H1 (cell line): ENCODE measurements at regions not wholly inside any gene's neighbourhood (a gene's known extent, or its start where the extent isn't known, plus 50 kb on each side); places are given as distances from the start of the nearest gene placed in this dataset.

Experiments used
- CTCF ChIA-PET: fragments of 300-600 bp; sonication (Branson Sonifier 250); formaldehyde crosslinking; loops from one replicate; lab custom pipeline; 2021; ENCODE audit not compliant: partially characterized antibody; lab: Charles Lee
- POLR2A ChIA-PET: fragments of 300-600 bp; sonication (Branson Sonifier 250); formaldehyde crosslinking; loops from one replicate; lab custom pipeline; 2021; ENCODE audit warnings: inconsistent platforms; ENCODE audit not compliant: partially characterized antibody; lab: Charles Lee
- DNase-seq, 2 experiments: peaks; one replicate each; pipeline versions ENCODE4 v3.0.0 to v3.0.0-alpha.2; 2010 to 2022; ENCODE audit warnings: low spot score in 2 of 2, low read depth in 1 of 2, mixed read lengths in 1 of 2
- FAIRE-seq: peaks from 2 replicates; lab custom pipeline; 2011; peaks lifted over from hg19 to GRCh38; lab: Jason Lieb, UNC
- H2AFZ ChIP-seq: 2 replicates; pipeline ENCODE4 v1.8.1; 2012; ENCODE audit warnings: low read length, inconsistent platforms
- H2AK5ac ChIP-seq: 2 replicates; pipeline ENCODE4 v1.6.1; 2013; ENCODE audit warnings: low read depth, low read length
- H2BK120ac ChIP-seq: replicated peaks from 2 replicates; pipeline ENCODE3; 2013; ENCODE audit warnings: low read depth, low read length, inconsistent platforms
- H2BK12ac ChIP-seq: 2 replicates; pipeline ENCODE4 v1.6.1; 2013; ENCODE audit warnings: low read depth, low read length
- H2BK15ac ChIP-seq: 2 replicates; pipeline ENCODE4 v1.6.1; 2013; ENCODE audit warnings: low read length
- H2BK20ac ChIP-seq: 2 replicates; pipeline ENCODE4 v1.6.1; 2013; ENCODE audit warnings: low read length
- H2BK5ac ChIP-seq: 2 replicates; pipeline ENCODE4 v1.6.1; 2013; ENCODE audit warnings: low read depth, low read length
- H3K14ac ChIP-seq: 2 replicates; pipeline ENCODE4 v1.6.1; 2013; ENCODE audit warnings: inconsistent platforms; ENCODE audit not compliant: insufficient read length
- H3K18ac ChIP-seq: 2 replicates; pipeline ENCODE4 v1.6.1; 2013; ENCODE audit warnings: low read length; ENCODE audit errors: extremely low read depth
- H3K23ac ChIP-seq: 2 replicates; pipeline ENCODE4 v1.6.1; 2013; ENCODE audit warnings: inconsistent platforms; ENCODE audit not compliant: insufficient read length
- H3K23me2 ChIP-seq: 2 replicates; pipeline ENCODE4 v1.6.1; 2013; ENCODE audit warnings: low read depth, low read length
- H3K27ac ChIP-seq: 2 replicates; pipeline ENCODE4 v1.6.1; 2011; ENCODE audit warnings: low read depth, low read length, inconsistent platforms
- H3K27me3 ChIP-seq, 4 experiments: replicated peaks in 1 of 4; 1 replicate in 1 of 4; 2 replicates in 3 of 4; pipeline versions ENCODE4 v1.6.1 to v1.8.1; 2011 to 2013; ENCODE audit warnings: low read length in 3 of 4, mild to moderate bottlenecking in 3 of 4, inconsistent platforms in 2 of 4, mixed read lengths in 2 of 4, moderate library complexity in 1 of 4; ENCODE audit not compliant: control insufficient read depth in 3 of 4, insufficient read depth in 3 of 4; ENCODE audit errors: extremely low read depth in 1 of 4
- H3K36me3 ChIP-seq, 4 experiments: 2 replicates each; pipeline versions ENCODE4 v1.6.1 to v1.8.1; 2011 to 2013; ENCODE audit warnings: mild to moderate bottlenecking in 4 of 4, low read length in 3 of 4, moderate library complexity in 2 of 4, control low read depth in 1 of 4, inconsistent platforms in 1 of 4; ENCODE audit not compliant: insufficient read depth in 4 of 4, control insufficient read depth in 2 of 4
- H3K4ac ChIP-seq: replicated peaks from 2 replicates; pipeline ENCODE3; 2013; ENCODE audit warnings: low read length, low read depth, mixed read lengths, inconsistent platforms; ENCODE audit not compliant: insufficient read length
- H3K4me1 ChIP-seq, 4 experiments: replicated peaks in 1 of 4; 1 replicate in 1 of 4; 2 replicates in 3 of 4; pipeline versions ENCODE4 v1.6.1 to v1.8.1; 2011 to 2013; ENCODE audit warnings: low read length in 3 of 4, inconsistent platforms in 2 of 4, mixed read lengths in 1 of 4; ENCODE audit not compliant: insufficient read depth in 4 of 4, control insufficient read depth in 3 of 4
- H3K4me2 ChIP-seq, 2 experiments: 2 replicates each; pipeline versions ENCODE4 v1.6.1 to v1.8.1; 2011 to 2013; ENCODE audit warnings: low read depth in 2 of 2, low read length in 2 of 2, control low read depth in 1 of 2, inconsistent platforms in 1 of 2, mild to moderate bottlenecking in 1 of 2; ENCODE audit not compliant: insufficient read depth in 1 of 2
- H3K4me3 ChIP-seq, 4 experiments: fragments of 200-600, 300-600 bp in 1 of 4; sonication (generic), shearing (Covaris generic), sonication (Bioruptor Twin) in 1 of 4; 2 replicates each; pipeline versions ENCODE4 v1.5.1 to v1.8.1; 2011 to 2016; ENCODE audit warnings: low read length in 4 of 4, low read depth in 3 of 4, control low read depth in 2 of 4, inconsistent platforms in 2 of 4, mild to moderate bottlenecking in 2 of 4, mixed read lengths in 1 of 4, moderate library complexity in 1 of 4; ENCODE audit not compliant: insufficient read depth in 2 of 4; ENCODE audit errors: extremely low read depth in 1 of 4
- H3K56ac ChIP-seq: replicated peaks from 2 replicates; pipeline ENCODE3; 2013; ENCODE audit warnings: low read depth, mild to moderate bottlenecking, mixed read lengths, low read length, inconsistent platforms; ENCODE audit not compliant: insufficient read length
- H3K79me1 ChIP-seq: 2 replicates; pipeline ENCODE4 v1.6.1; 2013; ENCODE audit warnings: low read depth, low read length, control low read depth
- H3K79me2 ChIP-seq, 2 experiments: 2 replicates each; pipeline versions ENCODE4 v1.6.1 to v1.8.1; 2012 to 2013; ENCODE audit warnings: low read length in 2 of 2, mild to moderate bottlenecking in 2 of 2, inconsistent platforms in 1 of 2; ENCODE audit not compliant: insufficient read depth in 2 of 2, control insufficient read depth in 1 of 2
- H3K9ac ChIP-seq, 4 experiments: replicated peaks in 1 of 4; 1 replicate in 1 of 4; 2 replicates in 3 of 4; pipeline versions ENCODE4 v1.6.1 to v1.8.1; 2011 to 2013; ENCODE audit warnings: low read depth in 3 of 4, low read length in 3 of 4, control low read depth in 2 of 4, mild to moderate bottlenecking in 2 of 4, moderate library complexity in 2 of 4, inconsistent platforms in 1 of 4; ENCODE audit errors: extremely low read depth in 1 of 4
- H3K9me3 ChIP-seq, 2 experiments: 2 replicates each; pipeline versions ENCODE4 v1.6.1 to v1.8.1; 2012 to 2013; ENCODE audit warnings: mild to moderate bottlenecking in 2 of 2, moderate library complexity in 2 of 2, control low read depth in 1 of 2, inconsistent platforms in 1 of 2, low read depth in 1 of 2, low read length in 1 of 2, mixed read lengths in 1 of 2; ENCODE audit not compliant: insufficient read depth in 2 of 2
- H4K20me1 ChIP-seq, 2 experiments: replicated peaks in 1 of 2; 2 replicates each; pipeline versions ENCODE3 to v1.8.1; 2011 to 2013; ENCODE audit warnings: inconsistent platforms in 2 of 2, low read length in 2 of 2, mild to moderate bottlenecking in 1 of 2; ENCODE audit not compliant: insufficient read depth in 2 of 2, control insufficient read depth in 1 of 2
- H4K5ac ChIP-seq: 2 replicates; pipeline ENCODE4 v1.6.1; 2013; ENCODE audit warnings: low read length, low read depth, mixed read lengths, inconsistent platforms; ENCODE audit not compliant: insufficient read length
- H4K8ac ChIP-seq: 2 replicates; pipeline ENCODE4 v1.8.0; 2013; ENCODE audit warnings: mild to moderate bottlenecking, moderate library complexity, low read length, inconsistent platforms; ENCODE audit not compliant: insufficient read depth; ENCODE audit errors: extremely low read depth
- H4K91ac ChIP-seq: replicated peaks from 2 replicates; pipeline ENCODE3; 2013; ENCODE audit warnings: low read length, mixed read lengths, inconsistent platforms; ENCODE audit not compliant: insufficient read length
- CBX5 ChIP-seq: fragments of 300-800, 300-1000 bp; sonication (generic); IDR thresholded peaks from 2 replicates; pipeline ENCODE4 v1.7.1; 2016; ENCODE audit warnings: antibody characterized with exemption, low read length, low read depth
- MAFK ChIP-seq: IDR thresholded peaks from 2 replicates; pipeline ENCODE4 v1.6.1; 2012; ENCODE audit warnings: low read depth, mild to moderate bottlenecking, improper control_type of control experiment, low read length
- RNF2 ChIP-seq: fragments of 200-900, 300-1000 bp; sonication (generic); IDR thresholded peaks from 2 replicates; pipeline ENCODE4 v1.7.1; 2016; ENCODE audit warnings: borderline replicate concordance, low read depth, mild to moderate bottlenecking, antibody characterized with exemption, low read length; ENCODE audit not compliant: poor library complexity, severe bottlenecking; ENCODE audit errors: missing control alignments
- SIX5 ChIP-seq: IDR thresholded peaks from 2 replicates; pipeline ENCODE4 v1.6.1; 2011; ENCODE audit warnings: mild to moderate bottlenecking, low read depth, low read length
- WGBS, 2 experiments: shearing (Covaris generic) in 1 of 2; methylation state at CpG; one replicate each; pipeline versions ENCODE4 v1.1.6 to v1.1.7; 2013 to 2015; ENCODE audit warnings: low lambda C conversion rate in 2 of 2, mixed read lengths in 2 of 2, inconsistent platforms in 1 of 2, low coverage in 1 of 2, missing lambda C conversion rate in 1 of 2; ENCODE audit not compliant: insufficient replicate concordance in 2 of 2, insufficient coverage in 1 of 2, insufficient read length in 1 of 2; ENCODE audit errors: extremely low coverage in 1 of 2, missing lambda C conversion rate in 1 of 2; 5-methylcytosine and 5-hydroxymethylcytosine counted together
- TF ChIP-seq, protein P1 (sequence below): IDR thresholded peaks from 2 replicates; pipeline ENCODE4 v1.6.1; 2011; ENCODE audit warnings: low read length, improper control_type of control experiment

DNA sequence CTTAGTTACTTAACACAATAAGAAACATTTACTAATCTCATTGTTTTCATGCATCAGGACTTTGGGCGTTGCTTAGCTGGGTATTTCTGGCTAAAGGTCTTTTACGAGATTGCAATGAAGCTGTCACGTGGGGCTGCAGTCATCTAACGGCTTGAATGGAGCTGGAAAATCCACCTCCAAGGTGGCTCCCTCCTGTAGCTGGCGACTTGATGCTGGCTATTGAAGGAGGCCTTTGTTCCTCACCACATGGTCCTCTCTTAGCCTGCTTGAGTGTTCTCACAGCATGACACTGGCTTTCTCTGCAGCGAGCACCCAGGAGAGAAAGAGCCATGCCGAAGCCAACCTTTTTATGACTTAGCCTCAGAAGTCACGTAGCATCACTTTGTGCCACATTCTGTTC lies 92.0 kb downstream of the NHLRC3 start:
- H2AFZ ChIP-seq: peak overlapping the region; percentile 37
- TF ChIP-seq SIX5 (no peak), CBX5 (no peak), RNF2 (no peak), MAFK (no peak)
- TF ChIP-seq, protein P1, sequence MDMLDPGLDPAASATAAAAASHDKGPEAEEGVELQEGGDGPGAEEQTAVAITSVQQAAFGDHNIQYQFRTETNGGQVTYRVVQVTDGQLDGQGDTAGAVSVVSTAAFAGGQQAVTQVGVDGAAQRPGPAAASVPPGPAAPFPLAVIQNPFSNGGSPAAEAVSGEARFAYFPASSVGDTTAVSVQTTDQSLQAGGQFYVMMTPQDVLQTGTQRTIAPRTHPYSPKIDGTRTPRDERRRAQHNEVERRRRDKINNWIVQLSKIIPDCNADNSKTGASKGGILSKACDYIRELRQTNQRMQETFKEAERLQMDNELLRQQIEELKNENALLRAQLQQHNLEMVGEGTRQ: peak; percentile 64

More for the DNA sequence above, 92.0 kb downstream of the NHLRC3 start:
- DNase-seq (peak in 1 of 2 experiments; percentile 23), FAIRE-seq (peak; percentile 66)
- no peak overlapping the region for H3K4ac ChIP-seq
- H3K79me1 ChIP-seq: no peaks in the 10 kb centered on the region
- no peak overlapping the region for H4K8ac ChIP-seq
- H3K23ac ChIP-seq: no peak overlapping the region
- no peaks in the 10 kb centered on the region for H4K20me1 ChIP-seq
- H3K9me3 ChIP-seq: no peaks in the 10 kb centered on the region
- no peaks in the 10 kb centered on the region for H3K23me2 ChIP-seq
- no peak overlapping the region for H2AK5ac ChIP-seq
- WGBS, 2 experiments: 50% methylated on average over 8 of the region's 8 CpGs; no CpG with 5 or more reads in 1 of the 2 experiments
- H2BK20ac ChIP-seq: no peak overlapping the region
- H2BK5ac ChIP-seq: no peak overlapping the region
- H2BK12ac ChIP-seq: peak overlapping the region; percentile 22; the same call in 1 of the 2 replicates
- H3K79me2 ChIP-seq: no peaks in the 10 kb centered on the region
- ChIA-PET CTCF (interaction anchor here (0.6 to 3.8 kb wide), 6 partner anchors 12 to 545 kb away, joined by 3 to 25 read pairs (median 4); no protein-coding TSS in a partner anchor), POLR2A (interaction anchor here (0.6 kb wide), 2 partner anchors 392 to 1692 kb away, joined by 3 to 4 read pairs; no protein-coding TSS in a partner anchor)
- no peak overlapping the region for H3K27ac ChIP-seq
- no peak overlapping the region for H3K14ac ChIP-seq
- peak overlapping the region; percentile 25 for H4K5ac ChIP-seq
- no peak overlapping the region for H3K18ac ChIP-seq
- no peaks in the 10 kb centered on the region for H3K36me3 ChIP-seq
- H2BK15ac ChIP-seq: no peak overlapping the region
- no peak overlapping the region; a peak in 1 of 8 replicates for H3K4me3 ChIP-seq
- peaks cover 0 to 8% (median 5%) of the 10 kb centered on the region in 4 experiments; a peak in 4 of 7 replicates for H3K4me1 ChIP-seq
- H3K9ac ChIP-seq: no peak overlapping the region
- peak overlapping the region; percentile 28 for H2BK120ac ChIP-seq
- no peaks in the 10 kb centered on the region for H3K27me3 ChIP-seq
- H4K91ac ChIP-seq: no peak overlapping the region
- no peak overlapping the region for H3K56ac ChIP-seq
- peak overlapping the region in 1 of 2 experiments; percentile 29; a peak in 1 of 4 replicates for H3K4me2 ChIP-seq
